SHP77 (cell line): ENCODE measurements at regions not wholly inside any gene's neighbourhood (a gene's known extent, or its start where the extent isn't known, plus 50 kb on each side); places are given as distances from the start of the nearest gene placed in this dataset.

Experiments
- DNase-seq, 2 experiments: peaks; one replicate each; lab custom pipeline; 2025; lab: John Stamatoyannopoulos, UW

- peak; percentile 33 to 52 for DNase-seq
These were observed 283.3 kb upstream of the PWP1 start for GRCh38 chr12:107402041-107403022.

DNA sequence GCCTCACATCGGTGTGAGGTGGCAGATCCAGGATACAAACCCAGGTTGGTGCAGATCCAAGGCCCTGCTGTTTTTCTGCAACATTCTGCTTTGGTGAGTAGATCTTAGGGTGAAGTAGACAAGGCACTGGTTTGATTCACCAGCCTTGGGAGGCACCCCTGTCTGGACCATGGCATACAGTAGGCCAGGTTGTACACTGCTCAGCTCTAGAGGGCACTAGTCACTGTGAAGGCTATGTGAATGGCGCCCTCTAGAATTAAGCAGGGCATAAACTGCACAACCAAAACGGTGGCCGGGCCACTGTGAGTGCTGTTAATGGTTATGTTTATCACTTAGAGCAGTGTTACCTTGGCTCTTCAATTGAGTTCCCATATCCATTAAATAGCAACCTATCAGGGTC lies 280.6 kb upstream of the PWP1 start:
- peak; percentile 9 to 27 for DNase-seq

- no peak for DNase-seq
These were observed 280.2 kb upstream of the PWP1 start for GRCh38 chr12:107405436-107405835.

GRCh38 chr12:107406932-107407331 lies 278.7 kb upstream of the PWP1 start:
- no peak for DNase-seq

- no peak for DNase-seq
These were observed 273.6 kb upstream of the PWP1 start for GRCh38 chr12:107411792-107412535.

GRCh38 chr12:107415071-107415470 lies 270.5 kb upstream of the PWP1 start:
- no peak for DNase-seq

DNA sequence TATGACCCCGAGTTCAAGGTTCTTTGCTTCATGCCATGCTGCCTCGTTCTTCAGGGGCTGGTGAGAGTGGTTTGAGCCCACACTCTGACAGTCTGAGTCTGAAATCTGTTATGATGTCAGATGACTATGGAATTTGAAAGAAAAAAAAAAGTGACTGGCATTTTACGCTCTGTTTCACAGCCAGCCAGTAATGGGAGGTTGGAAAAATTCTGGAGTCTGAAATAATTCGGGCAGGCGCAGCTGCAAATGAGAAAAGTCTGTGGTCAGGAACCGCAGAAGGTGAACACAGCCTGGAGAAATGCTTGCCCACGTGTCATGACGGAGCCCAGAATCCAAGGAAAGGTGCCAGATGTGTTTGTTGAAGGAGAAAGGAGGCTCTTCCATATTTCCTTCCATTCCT lies 269.8 kb upstream of the PWP1 start:
- DNase-seq, result no peak

DNA sequence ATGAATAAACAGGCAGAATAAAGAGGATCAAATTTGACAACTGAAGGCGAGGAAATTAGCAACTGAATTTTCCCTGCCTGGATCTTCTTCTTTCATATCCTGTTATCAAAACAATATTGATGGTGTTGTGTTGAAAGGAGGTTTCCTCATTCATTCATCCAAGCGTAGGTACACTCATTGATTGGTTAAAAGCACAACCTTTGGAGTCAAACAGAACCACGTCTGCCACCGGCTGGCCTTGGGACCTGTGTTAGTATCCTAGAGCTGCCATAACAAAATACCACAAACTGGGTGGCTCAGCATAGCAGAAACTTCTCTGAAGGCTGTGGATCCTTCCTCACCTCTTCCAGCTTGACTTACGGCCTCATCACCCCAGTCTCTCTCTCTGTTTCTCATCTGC lies 268.6 kb upstream of the PWP1 start:
- DNase-seq, result no peak

DNA sequence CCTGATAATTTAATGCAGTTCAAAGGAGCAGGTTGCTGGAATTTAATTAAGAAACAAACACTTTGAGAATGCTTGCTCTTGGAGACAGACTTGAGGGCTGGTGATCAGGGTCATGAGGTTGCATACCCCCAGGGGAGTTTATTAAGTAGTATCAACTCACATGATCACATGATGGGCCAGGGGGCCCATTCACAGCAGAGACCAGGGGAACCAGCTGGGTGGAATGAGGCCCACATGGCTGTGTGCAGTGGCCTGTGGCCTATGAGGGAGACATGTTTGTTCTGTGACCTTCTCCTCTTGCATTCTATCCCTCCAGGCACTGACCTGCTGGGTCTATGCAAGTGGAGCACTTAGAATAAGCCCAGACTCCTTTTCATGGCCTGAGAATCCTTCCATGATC lies 266.6 kb upstream of the PWP1 start:
- DNase-seq, result no peak

DNA sequence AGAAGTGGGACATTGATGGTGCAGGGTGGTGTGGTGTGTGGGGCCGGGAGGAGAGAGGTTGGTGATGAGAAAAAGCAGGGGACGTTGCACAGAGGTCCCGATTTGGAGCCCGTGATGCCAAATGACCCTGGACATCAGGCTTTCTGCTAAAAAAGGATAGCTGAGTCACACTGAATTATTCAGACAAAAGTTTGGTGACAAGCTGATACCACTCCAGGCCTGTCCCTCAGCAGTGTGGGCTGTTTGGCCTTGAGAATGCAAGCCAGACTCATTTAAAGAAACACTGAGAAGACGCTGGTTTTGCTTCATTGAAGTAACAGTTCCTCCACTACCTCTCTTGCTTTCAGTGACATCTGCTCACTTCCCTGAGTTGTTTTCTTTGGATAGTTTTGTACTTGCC lies 262.1 kb upstream of the PWP1 start:
- no peak for DNase-seq

DNA sequence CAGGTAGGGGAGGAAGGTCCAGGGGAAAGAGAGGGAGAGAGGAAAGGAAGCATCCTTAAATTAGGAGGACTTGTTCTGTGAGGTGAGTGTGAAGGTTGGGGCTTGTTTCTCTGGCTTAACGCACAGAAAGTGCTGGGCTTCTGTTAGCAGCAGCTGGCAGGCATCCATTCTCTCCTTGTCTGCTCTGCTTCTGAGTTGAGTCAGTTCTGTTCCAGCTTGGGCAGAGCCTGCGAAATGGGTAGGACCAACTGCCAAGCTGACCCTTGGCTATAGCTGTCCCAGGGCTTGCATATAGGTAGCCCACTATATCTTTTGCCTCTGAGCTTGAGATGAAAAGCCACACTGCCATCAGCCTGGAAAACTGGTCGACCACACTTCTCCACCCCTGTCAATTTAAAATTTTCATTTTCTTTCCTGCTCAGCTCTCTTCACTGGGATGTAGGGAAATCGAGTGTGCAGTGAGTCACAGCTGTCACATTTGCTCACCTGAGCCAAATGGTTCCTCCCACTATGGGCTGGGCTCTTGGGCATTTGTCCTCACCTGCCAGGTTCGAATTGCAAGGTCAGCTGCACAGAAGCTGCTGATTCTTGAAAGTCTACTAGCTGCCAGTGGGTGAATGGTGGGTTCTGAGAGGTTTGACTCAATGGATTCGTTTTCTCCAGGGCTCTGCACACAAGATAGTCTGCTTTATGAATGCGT lies 256.4 kb upstream of the PWP1 start:
- DNase-seq, result no peak

- DNase-seq, result no peak
These were observed 253.7 kb upstream of the PWP1 start for GRCh38 chr12:107431942-107432341.

DNA sequence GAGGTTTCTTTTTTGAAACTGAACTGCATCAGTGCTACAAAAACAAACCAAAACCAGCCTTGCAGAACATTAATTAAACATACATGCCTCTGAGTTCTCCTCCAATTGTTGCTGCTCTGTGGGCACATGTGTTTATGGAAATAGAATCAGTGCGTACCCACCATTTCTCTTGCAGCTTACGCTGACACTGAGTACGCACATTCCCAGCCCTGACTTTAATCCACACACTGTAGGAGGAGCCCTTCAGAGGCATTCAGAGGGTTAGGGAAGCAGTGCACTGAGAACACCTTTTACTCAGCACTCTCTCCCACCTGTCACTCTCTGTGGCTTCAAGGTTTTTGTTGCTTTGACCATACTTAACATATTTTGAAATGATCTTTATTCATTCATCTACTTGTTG lies 250.5 kb upstream of the PWP1 start:
- no peak for DNase-seq

- DNase-seq, result no peak
These were observed 250.1 kb upstream of the PWP1 start for GRCh38 chr12:107435520-107435919.

GRCh38 chr12:107436376-107436775 lies 249.2 kb upstream of the PWP1 start:
- DNase-seq, result no peak

DNA sequence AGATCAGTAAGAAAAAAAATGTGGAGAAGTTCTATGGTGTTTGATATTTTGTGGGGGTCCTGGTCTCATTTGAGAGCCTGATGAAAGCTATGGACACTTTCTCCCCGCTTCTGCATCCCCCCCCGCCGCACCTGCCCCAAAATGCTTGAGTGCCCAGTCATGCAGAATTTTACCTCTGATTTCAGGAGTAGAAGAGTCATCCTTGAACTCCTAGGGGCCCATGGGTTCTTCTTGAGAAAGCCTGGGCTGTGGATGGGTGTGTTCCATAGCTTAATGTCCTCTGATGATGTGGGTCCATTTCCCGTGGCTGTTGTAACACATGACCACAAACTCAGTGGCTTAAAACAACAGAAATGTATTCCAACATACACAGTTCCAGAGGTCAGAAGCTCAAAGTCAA lies 248.8 kb upstream of the PWP1 start:
- DNase-seq, result no peak

GRCh38 chr12:107437954-107438353 lies 247.6 kb upstream of the PWP1 start:
- no peak for DNase-seq

DNA sequence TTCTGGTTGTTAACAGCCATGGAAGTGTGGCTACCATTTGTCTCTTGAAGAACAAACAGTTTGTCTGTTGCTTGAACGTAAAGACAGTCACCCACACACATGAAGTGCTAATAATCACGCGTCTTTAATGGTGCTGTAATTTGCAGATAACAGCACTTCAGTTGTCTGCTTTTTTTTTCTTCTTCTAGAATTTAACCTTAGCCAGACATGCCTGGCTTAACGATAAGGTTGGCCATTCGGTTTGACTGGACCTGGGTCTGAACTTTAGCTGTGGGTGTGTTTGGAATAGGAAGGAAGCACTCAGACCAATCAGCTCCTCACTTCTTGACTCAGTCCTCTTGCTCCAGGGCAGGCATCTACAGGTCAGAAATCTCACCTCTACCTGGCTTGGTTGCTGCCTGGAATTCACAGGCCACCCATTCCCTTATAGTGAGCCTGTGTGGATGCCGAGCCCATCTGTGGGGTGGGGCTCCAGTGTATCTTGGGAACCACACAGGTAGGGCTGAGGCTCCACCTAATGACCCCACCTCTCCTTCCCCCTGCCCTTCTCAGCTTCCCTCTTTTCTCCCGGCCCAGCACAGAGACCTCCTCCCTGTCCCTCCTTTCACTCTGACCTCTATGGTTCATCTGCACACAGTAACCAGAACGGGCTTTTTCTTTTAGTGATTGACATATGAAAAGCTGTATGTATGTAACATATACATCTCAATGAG lies 246.4 kb upstream of the PWP1 start:
- no peak for DNase-seq

GRCh38 chr12:107440606-107441005 lies 245.0 kb upstream of the PWP1 start:
- DNase-seq, result no peak

- DNase-seq, result no peak
These were observed 243.8 kb upstream of the PWP1 start for GRCh38 chr12:107441665-107442300.

- no peak for DNase-seq
These were observed 243.1 kb upstream of the PWP1 start for GRCh38 chr12:107442326-107442987.
